ENCODE measurements at regions not wholly inside any gene's neighbourhood (a gene's known extent, or its start where the extent isn't known, plus 50 kb on each side); places are given as distances from the start of the nearest gene placed in this dataset.

GRCh38 chr12:73235387-73235786 is 963.2 kb downstream of the TRHDE start:
- no peak for TF ChIP-seq EZH2 (IDR thresholded peaks at IDR 0.05; ENCODE audit: insufficient read depth, poor library complexity, severe bottlenecking)
- TF ChIP-seq EZH2phosphoT487 (IDR thresholded peaks at IDR 0.05; ENCODE audit: insufficient read depth, low read depth) = no peak

Data from GM23248 (cell line).